HG03520 (cell line): ENCODE measurements at regions not wholly inside any gene's neighbourhood (a gene's known extent, or its start where the extent isn't known, plus 50 kb on each side); places are given as distances from the start of the nearest gene placed in this dataset.

Experiments used
- ATAC-seq: cut with Tn5 transposase; IDR thresholded peaks from one replicate; pipeline ENCODE4 v1.9.1; 2021; ENCODE audit warnings: mild to moderate bottlenecking, moderate library complexity; ENCODE audit not compliant: unreplicated experiment

GRCh38 chr16:73177729-73178295 is 129.9 kb upstream of the ZFHX3 start:
- ATAC-seq, result no peak

GRCh38 chr16:73176577-73177013 is 128.7 kb upstream of the ZFHX3 start:
- ATAC-seq, result no peak

- ATAC-seq, result no peak
Observed at GRCh38 chr16:73172973-73173709, 125.2 kb upstream of the ZFHX3 start.

GRCh38 chr16:73172241-73172972 is 124.5 kb upstream of the ZFHX3 start:
- ATAC-seq, result no peak

- no peak for ATAC-seq
Observed at GRCh38 chr16:73171901-73172240, 123.9 kb upstream of the ZFHX3 start.

- no peak for ATAC-seq
Observed at GRCh38 chr16:73171380-73171779, 123.5 kb upstream of the ZFHX3 start.

GRCh38 chr16:73170612-73171038 is 122.7 kb upstream of the ZFHX3 start:
- ATAC-seq, result no peak

GRCh38 chr16:73166947-73167550 is 119.1 kb upstream of the ZFHX3 start:
- ATAC-seq, result no peak

- no peak for ATAC-seq
Observed at GRCh38 chr16:73166441-73166851, 118.5 kb upstream of the ZFHX3 start.

- ATAC-seq, result no peak
Observed at GRCh38 chr16:73163238-73163815, 115.4 kb upstream of the ZFHX3 start.

- no peak for ATAC-seq
Observed at GRCh38 chr16:73161977-73162376, 114.0 kb upstream of the ZFHX3 start.

- ATAC-seq, result no peak
Observed at GRCh38 chr16:73159296-73159695, 111.4 kb upstream of the ZFHX3 start.

- ATAC-seq, result no peak
Observed at GRCh38 chr16:73157861-73158260, 109.9 kb upstream of the ZFHX3 start.

GRCh38 chr16:73154063-73154870 is 106.3 kb upstream of the ZFHX3 start:
- no peak for ATAC-seq

GRCh38 chr16:73152386-73153125 is 104.6 kb upstream of the ZFHX3 start:
- ATAC-seq, result no peak

GRCh38 chr16:73151941-73152340 is 104.0 kb upstream of the ZFHX3 start:
- ATAC-seq, result no peak

- no peak for ATAC-seq
Observed at GRCh38 chr16:73151225-73151624, 103.3 kb upstream of the ZFHX3 start.

GRCh38 chr16:73150786-73151185 is 102.9 kb upstream of the ZFHX3 start:
- ATAC-seq, result no peak

- ATAC-seq, result no peak
Observed at GRCh38 chr16:73149334-73149733, 101.4 kb upstream of the ZFHX3 start.

- ATAC-seq, result no peak
Observed at GRCh38 chr16:73147958-73148357, 100.0 kb upstream of the ZFHX3 start.
